ENCODE measurements at regions not wholly inside any gene's neighbourhood (a gene's known extent, or its start where the extent isn't known, plus 50 kb on each side); places are given as distances from the start of the nearest gene placed in this dataset.

GRCh38 chr7:54823776-54824175, 64.8 kb upstream of the SEC61G start:
- H3K9ac ChIP-seq (ENCODE audit: insufficient read length, low read depth): no peak overlapping the region
- TF ChIP-seq SUZ12 (IDR thresholded peaks at IDR 0.05; ENCODE audit: extremely low read depth, insufficient read depth, insufficient read length) (no peak), YY1 (IDR thresholded peaks at IDR 0.05; ENCODE audit: insufficient read depth, insufficient read length) (no peak), ZNF274 (IDR thresholded peaks at IDR 0.05; ENCODE audit: low read depth, low read length) (no peak)
- H3K4me1 ChIP-seq (ENCODE audit: insufficient read depth, insufficient read length): no peaks in the 10 kb centered on the region
- no peak overlapping the region for H3K4me3 ChIP-seq (ENCODE audit: insufficient read length, low read depth)
- DNase-seq (ENCODE audit: low read depth, low spot score): no peak
- no peaks in the 10 kb centered on the region for H3K9me3 ChIP-seq (ENCODE audit: insufficient read depth, low read length)
- no peaks in the 10 kb centered on the region for H3K36me3 ChIP-seq (ENCODE audit: insufficient read depth, insufficient read length, low read length)
- no peaks in the 10 kb centered on the region for H3K27me3 ChIP-seq (ENCODE audit: insufficient read depth, insufficient read length)

GRCh38 chr7:54824655-54825054, 65.6 kb upstream of the SEC61G start:
- no peak for TF ChIP-seq YY1 (IDR thresholded peaks at IDR 0.05; ENCODE audit: insufficient read depth, insufficient read length)
- no peak for TF ChIP-seq ZNF274 (IDR thresholded peaks at IDR 0.05; ENCODE audit: low read depth, low read length)
- TF ChIP-seq SUZ12 (IDR thresholded peaks at IDR 0.05; ENCODE audit: extremely low read depth, insufficient read depth, insufficient read length): no peak
- H3K27me3 ChIP-seq (ENCODE audit: insufficient read depth, insufficient read length): no peaks in the 10 kb centered on the region
- no peaks in the 10 kb centered on the region for H3K9me3 ChIP-seq (ENCODE audit: insufficient read depth, low read length)
- DNase-seq (ENCODE audit: low read depth, low spot score): no peak
- H3K4me3 ChIP-seq (ENCODE audit: insufficient read length, low read depth): no peak overlapping the region
- H3K9ac ChIP-seq (ENCODE audit: insufficient read length, low read depth): no peak overlapping the region
- H3K4me1 ChIP-seq (ENCODE audit: insufficient read depth, insufficient read length): no peaks in the 10 kb centered on the region
- H3K36me3 ChIP-seq (ENCODE audit: insufficient read depth, insufficient read length, low read length): no peaks in the 10 kb centered on the region

- Histone ChIP-seq H3K36me3 (ENCODE audit: insufficient read depth, insufficient read length, low read length) (no peaks in the 10 kb centered on the region), H3K4me3 (ENCODE audit: insufficient read length, low read depth) (no peak overlapping the region), H3K9ac (ENCODE audit: insufficient read length, low read depth) (no peak overlapping the region), H3K27me3 (ENCODE audit: insufficient read depth, insufficient read length) (no peaks in the 10 kb centered on the region), H3K4me1 (ENCODE audit: insufficient read depth, insufficient read length) (no peaks in the 10 kb centered on the region), H3K9me3 (ENCODE audit: insufficient read depth, low read length) (no peaks in the 10 kb centered on the region)
- DNase-seq (ENCODE audit: low read depth, low spot score): no peak
- TF ChIP-seq SUZ12 (IDR thresholded peaks at IDR 0.05; ENCODE audit: extremely low read depth, insufficient read depth, insufficient read length) (no peak), ZNF274 (IDR thresholded peaks at IDR 0.05; ENCODE audit: low read depth, low read length) (no peak), YY1 (IDR thresholded peaks at IDR 0.05; ENCODE audit: insufficient read depth, insufficient read length) (no peak)
Observed at GRCh38 chr7:54825368-54825767, 66.4 kb upstream of the SEC61G start.

GRCh38 chr7:54827734-54828133, 68.7 kb upstream of the SEC61G start:
- H3K4me1 ChIP-seq (ENCODE audit: insufficient read depth, insufficient read length): no peaks in the 10 kb centered on the region
- H3K9ac ChIP-seq (ENCODE audit: insufficient read length, low read depth): no peak overlapping the region
- no peaks in the 10 kb centered on the region for H3K36me3 ChIP-seq (ENCODE audit: insufficient read depth, insufficient read length, low read length)
- H3K4me3 ChIP-seq (ENCODE audit: insufficient read length, low read depth): no peak overlapping the region
- no peaks in the 10 kb centered on the region for H3K27me3 ChIP-seq (ENCODE audit: insufficient read depth, insufficient read length)
- no peak for DNase-seq (ENCODE audit: low read depth, low spot score)
- H3K9me3 ChIP-seq (ENCODE audit: insufficient read depth, low read length): no peaks in the 10 kb centered on the region
- no peak for TF ChIP-seq SUZ12 (IDR thresholded peaks at IDR 0.05; ENCODE audit: extremely low read depth, insufficient read depth, insufficient read length)
- TF ChIP-seq YY1 (IDR thresholded peaks at IDR 0.05; ENCODE audit: insufficient read depth, insufficient read length): no peak
- TF ChIP-seq ZNF274 (IDR thresholded peaks at IDR 0.05; ENCODE audit: low read depth, low read length): no peak

- H3K27me3 ChIP-seq (ENCODE audit: insufficient read depth, insufficient read length): no peaks in the 10 kb centered on the region
- H3K9ac ChIP-seq (ENCODE audit: insufficient read length, low read depth): no peak overlapping the region
- no peaks in the 10 kb centered on the region for H3K9me3 ChIP-seq (ENCODE audit: insufficient read depth, low read length)
- DNase-seq (ENCODE audit: low read depth, low spot score): no peak
- TF ChIP-seq ZNF274 (IDR thresholded peaks at IDR 0.05; ENCODE audit: low read depth, low read length) (no peak), YY1 (IDR thresholded peaks at IDR 0.05; ENCODE audit: insufficient read depth, insufficient read length) (no peak), SUZ12 (IDR thresholded peaks at IDR 0.05; ENCODE audit: extremely low read depth, insufficient read depth, insufficient read length) (no peak)
- no peaks in the 10 kb centered on the region for H3K4me1 ChIP-seq (ENCODE audit: insufficient read depth, insufficient read length)
- no peak overlapping the region for H3K4me3 ChIP-seq (ENCODE audit: insufficient read length, low read depth)
- H3K36me3 ChIP-seq (ENCODE audit: insufficient read depth, insufficient read length, low read length): no peaks in the 10 kb centered on the region
Observed at GRCh38 chr7:54831046-54831643, 72.1 kb upstream of the SEC61G start.

GRCh38 chr7:54831644-54832095, 72.7 kb upstream of the SEC61G start:
- H3K4me1 ChIP-seq (ENCODE audit: insufficient read depth, insufficient read length): no peaks in the 10 kb centered on the region
- no peak for DNase-seq (ENCODE audit: low read depth, low spot score)
- no peak overlapping the region for H3K9ac ChIP-seq (ENCODE audit: insufficient read length, low read depth)

GRCh38 chr7:54833001-54833467, 74.0 kb upstream of the SEC61G start:
- DNase-seq (ENCODE audit: low read depth, low spot score): no peak
- Histone ChIP-seq H3K4me3 (ENCODE audit: insufficient read length, low read depth) (no peak overlapping the region), H3K9ac (ENCODE audit: insufficient read length, low read depth) (peak overlapping the region; percentile 10), H3K9me3 (ENCODE audit: insufficient read depth, low read length) (no peaks in the 10 kb centered on the region), H3K4me1 (ENCODE audit: insufficient read depth, insufficient read length) (no peaks in the 10 kb centered on the region), H3K36me3 (ENCODE audit: insufficient read depth, insufficient read length, low read length) (no peaks in the 10 kb centered on the region), H3K27me3 (ENCODE audit: insufficient read depth, insufficient read length) (no peaks in the 10 kb centered on the region)
- no peak for TF ChIP-seq YY1 (IDR thresholded peaks at IDR 0.05; ENCODE audit: insufficient read depth, insufficient read length)
- TF ChIP-seq SUZ12 (IDR thresholded peaks at IDR 0.05; ENCODE audit: extremely low read depth, insufficient read depth, insufficient read length): no peak
- no peak for TF ChIP-seq ZNF274 (IDR thresholded peaks at IDR 0.05; ENCODE audit: low read depth, low read length)

More at GRCh38 chr7:54831644-54832095, 72.7 kb upstream of the SEC61G start:
- no peaks in the 10 kb centered on the region for H3K9me3 ChIP-seq (ENCODE audit: insufficient read depth, low read length)
- H3K27me3 ChIP-seq (ENCODE audit: insufficient read depth, insufficient read length): no peaks in the 10 kb centered on the region
- no peaks in the 10 kb centered on the region for H3K36me3 ChIP-seq (ENCODE audit: insufficient read depth, insufficient read length, low read length)
- no peak overlapping the region for H3K4me3 ChIP-seq (ENCODE audit: insufficient read length, low read depth)
- TF ChIP-seq ZNF274 (IDR thresholded peaks at IDR 0.05; ENCODE audit: low read depth, low read length): no peak
- TF ChIP-seq YY1 (IDR thresholded peaks at IDR 0.05; ENCODE audit: insufficient read depth, insufficient read length): no peak
- TF ChIP-seq SUZ12 (IDR thresholded peaks at IDR 0.05; ENCODE audit: extremely low read depth, insufficient read depth, insufficient read length): no peak
